Epithelial cell of esophagus (primary cell): ENCODE measurements at regions not wholly inside any gene's neighbourhood (a gene's known extent, or its start where the extent isn't known, plus 50 kb on each side); places are given as distances from the start of the nearest gene placed in this dataset.
"Not testable (repeated sequence)": the region's sequence is repeated elsewhere in the genome, so short reads cannot be mapped to it uniquely, and the experiment has no call there.

Source experiments
- DNase-seq: peaks from one replicate; pipeline ENCODE4 v3.0.0; 2010; ENCODE audit warnings: low read depth
- H3K4me3 ChIP-seq: 2 replicates; pipeline ENCODE4 v1.5.1; 2011; ENCODE audit warnings: mild to moderate bottlenecking, low read length, control low read depth
- CTCF ChIP-seq: IDR thresholded peaks from 2 replicates; pipeline ENCODE4 v1.5.1; 2011; ENCODE audit warnings: low read depth, mild to moderate bottlenecking, low read length, control low read depth, inconsistent platforms; ENCODE audit not compliant: insufficient read depth; ENCODE audit errors: missing control alignments

DNA sequence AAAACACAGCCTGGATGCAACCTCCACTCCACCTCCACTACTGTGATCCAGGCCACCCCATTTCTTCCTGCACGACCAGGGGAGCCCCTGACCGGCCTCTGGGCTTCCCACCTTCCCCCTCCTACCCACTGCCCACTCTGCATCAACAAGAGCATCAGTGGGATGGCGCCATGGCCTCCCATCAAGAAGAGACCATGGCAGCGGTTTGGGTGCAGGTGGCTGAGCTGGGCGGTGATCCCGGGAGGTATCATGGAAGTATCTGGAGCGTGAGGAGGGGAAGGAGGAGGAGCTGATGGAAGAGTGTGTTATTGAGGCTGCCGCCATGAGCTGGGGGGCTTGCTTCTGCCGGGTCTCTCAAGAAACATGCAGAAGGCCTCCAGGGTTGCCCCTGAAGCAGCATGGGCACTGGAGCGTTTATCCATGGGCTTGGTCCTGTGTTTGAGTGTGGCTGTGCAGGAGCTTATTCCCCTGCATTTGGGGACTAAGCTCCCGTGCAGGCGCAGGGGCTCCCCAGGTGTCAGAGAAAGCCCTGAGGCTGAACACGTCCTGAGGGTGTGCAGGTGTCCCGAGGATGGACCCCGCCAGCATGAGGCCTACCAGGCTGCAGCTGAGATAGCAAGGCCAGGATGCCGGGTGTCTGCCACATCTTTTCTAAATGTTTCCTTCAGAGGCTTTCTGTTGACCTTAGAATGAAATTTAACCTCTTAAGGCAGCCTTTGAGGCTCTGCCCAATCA lies 99.2 kb upstream of the PCBD1 start:
- TF ChIP-seq CTCF = no peak
- H3K4me3 ChIP-seq = no peak overlapping the region
- DNase-seq = no peak

GRCh38 chr10:70990156-70990555 lies 101.8 kb upstream of the PCBD1 start:
- DNase-seq = not testable (repeated sequence)

DNA sequence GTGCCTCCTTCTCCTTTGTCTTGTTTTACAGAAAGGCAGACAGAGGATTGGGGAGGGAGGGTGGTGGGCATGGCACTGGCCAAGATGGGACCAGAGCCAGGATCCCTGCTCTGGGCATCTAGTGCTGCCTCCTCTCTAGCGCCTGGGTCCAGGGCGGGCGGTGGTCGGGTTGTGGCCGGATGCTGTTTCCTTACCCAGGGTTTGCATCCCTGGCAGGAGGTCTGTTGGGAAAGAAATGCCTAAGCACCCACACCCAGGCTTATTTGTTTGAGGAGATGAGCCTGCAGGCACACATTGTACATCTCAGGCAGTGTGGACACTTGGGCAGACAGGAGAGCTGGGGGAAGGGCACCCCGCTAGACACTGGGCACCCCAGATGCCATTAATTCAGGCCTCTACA lies 102.3 kb upstream of the PCBD1 start:
- no peak for TF ChIP-seq CTCF
- DNase-seq = no peak

More at GRCh38 chr10:70990156-70990555, 101.8 kb upstream of the PCBD1 start:
- not testable (repeated sequence) for H3K4me3 ChIP-seq

GRCh38 chr10:70991140-70992124 lies 103.1 kb upstream of the PCBD1 start:
- no peak overlapping the region for H3K4me3 ChIP-seq
- no peak for DNase-seq
- TF ChIP-seq CTCF = no peak

More for the DNA sequence above, 102.3 kb upstream of the PCBD1 start:
- no peak overlapping the region for H3K4me3 ChIP-seq

GRCh38 chr10:70992436-70992835 lies 104.1 kb upstream of the PCBD1 start:
- no peak for TF ChIP-seq CTCF
- no peak overlapping the region for H3K4me3 ChIP-seq
- DNase-seq = no peak

DNA sequence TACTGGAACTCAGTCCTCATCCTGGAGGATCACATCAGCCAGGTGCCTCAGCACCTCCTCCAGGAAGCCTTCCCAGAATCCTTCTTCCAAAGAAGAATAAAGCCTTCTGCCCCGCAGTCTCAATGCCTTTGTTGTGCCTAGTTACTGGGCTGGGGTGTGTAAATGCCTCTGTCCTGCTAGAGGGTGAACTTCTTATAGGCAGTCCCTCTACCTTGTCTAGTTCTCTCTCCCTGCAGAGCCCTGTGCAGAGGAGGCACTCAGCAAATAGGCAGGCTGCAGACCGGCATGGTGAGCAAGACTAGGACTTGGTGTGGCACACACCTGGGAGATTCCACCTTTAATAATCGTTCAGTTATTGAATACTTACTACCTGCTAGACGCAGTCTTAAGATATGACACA lies 104.7 kb upstream of the PCBD1 start:
- DNase-seq = no peak
- TF ChIP-seq CTCF = no peak
- no peak overlapping the region for H3K4me3 ChIP-seq

DNA sequence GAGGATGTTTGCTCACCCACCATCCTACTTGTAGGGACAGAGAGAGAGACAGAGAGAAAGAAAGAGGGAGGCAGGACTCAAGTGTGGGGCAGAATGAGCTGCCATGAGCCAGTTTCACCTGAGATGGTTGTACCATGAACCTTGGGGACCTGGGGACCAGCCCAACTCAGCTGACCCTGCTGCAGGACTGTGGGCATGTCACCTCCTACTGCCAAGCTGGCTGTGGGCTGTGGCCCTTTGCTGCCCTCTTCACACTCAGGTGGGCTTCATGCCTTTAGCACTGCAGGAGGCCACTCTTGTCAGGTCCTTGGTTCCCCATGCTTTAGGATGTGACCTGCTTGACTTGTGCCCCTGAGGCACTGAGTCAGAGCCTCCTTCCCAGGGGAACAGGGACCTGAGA lies 108.2 kb upstream of the PCBD1 start:
- DNase-seq = no peak
- no peak overlapping the region for H3K4me3 ChIP-seq
- no peak for TF ChIP-seq CTCF
